C4-2B (cell line): ENCODE measurements at regions not wholly inside any gene's neighbourhood (a gene's known extent, or its start where the extent isn't known, plus 50 kb on each side); places are given as distances from the start of the nearest gene placed in this dataset.

ENCODE experiments used
- H3K27ac ChIP-seq: fragments of 450-650 bp; 2 replicates; pipeline ENCODE4 v1.5.1; 2017
- ZFX ChIP-seq: fragments of 450-650 bp; IDR thresholded peaks from 2 replicates; pipeline ENCODE4 v1.6.1; 2017
- TF ChIP-seq, protein P1 (sequence below): fragments of 450-650 bp; conservative IDR thresholded peaks from 2 replicates; pipeline ENCODE4 v1.5.1; 2017; ENCODE audit warnings: mild to moderate bottlenecking

DNA sequence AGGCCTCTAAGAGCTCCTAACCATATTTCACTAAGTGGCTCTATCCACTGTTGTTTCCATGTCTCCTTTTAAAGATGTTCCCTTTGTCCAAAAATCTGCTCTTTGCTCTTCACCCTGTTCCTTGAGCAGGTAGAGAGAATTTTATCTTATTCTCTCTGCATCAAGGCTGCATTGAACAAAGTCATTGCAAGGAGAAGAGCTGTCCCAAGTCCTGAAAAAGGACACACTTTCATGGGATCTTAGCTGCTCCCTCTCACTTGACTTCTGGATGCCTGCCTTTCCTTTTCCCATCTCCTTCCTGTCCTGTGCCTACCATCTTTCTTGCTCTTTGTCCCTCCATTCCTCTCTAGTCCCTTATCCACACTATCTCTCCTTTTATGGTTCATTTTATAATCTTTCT, 235.2 kb upstream of the THSD7B start:
- no peak overlapping the region for H3K27ac ChIP-seq
- TF ChIP-seq, protein P1, sequence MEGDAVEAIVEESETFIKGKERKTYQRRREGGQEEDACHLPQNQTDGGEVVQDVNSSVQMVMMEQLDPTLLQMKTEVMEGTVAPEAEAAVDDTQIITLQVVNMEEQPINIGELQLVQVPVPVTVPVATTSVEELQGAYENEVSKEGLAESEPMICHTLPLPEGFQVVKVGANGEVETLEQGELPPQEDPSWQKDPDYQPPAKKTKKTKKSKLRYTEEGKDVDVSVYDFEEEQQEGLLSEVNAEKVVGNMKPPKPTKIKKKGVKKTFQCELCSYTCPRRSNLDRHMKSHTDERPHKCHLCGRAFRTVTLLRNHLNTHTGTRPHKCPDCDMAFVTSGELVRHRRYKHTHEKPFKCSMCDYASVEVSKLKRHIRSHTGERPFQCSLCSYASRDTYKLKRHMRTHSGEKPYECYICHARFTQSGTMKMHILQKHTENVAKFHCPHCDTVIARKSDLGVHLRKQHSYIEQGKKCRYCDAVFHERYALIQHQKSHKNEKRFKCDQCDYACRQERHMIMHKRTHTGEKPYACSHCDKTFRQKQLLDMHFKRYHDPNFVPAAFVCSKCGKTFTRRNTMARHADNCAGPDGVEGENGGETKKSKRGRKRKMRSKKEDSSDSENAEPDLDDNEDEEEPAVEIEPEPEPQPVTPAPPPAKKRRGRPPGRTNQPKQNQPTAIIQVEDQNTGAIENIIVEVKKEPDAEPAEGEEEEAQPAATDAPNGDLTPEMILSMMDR, result no peak

DNA sequence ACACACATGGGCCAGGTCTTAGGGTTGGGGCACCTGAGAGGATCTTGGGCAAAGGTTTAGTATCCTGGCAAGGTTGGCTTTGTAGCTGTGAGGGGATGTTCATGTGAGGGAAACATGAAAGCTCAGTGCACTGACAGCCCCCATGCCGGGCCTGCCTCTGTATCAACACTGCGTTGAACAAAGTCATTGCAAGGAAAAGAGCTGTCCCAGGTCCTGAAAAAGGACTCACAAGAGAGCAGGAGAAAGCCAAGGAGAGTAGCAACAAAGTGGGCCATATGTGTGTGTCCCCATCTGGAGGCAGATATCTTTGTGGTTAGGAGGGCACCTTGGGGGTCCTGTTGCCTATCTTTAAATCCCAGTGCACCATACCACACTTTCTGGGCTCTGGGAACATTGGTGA, 237.8 kb upstream of the THSD7B start:
- TF ChIP-seq, protein P1, result no peak
- no peak for TF ChIP-seq ZFX
- H3K27ac ChIP-seq, result no peak overlapping the region

DNA sequence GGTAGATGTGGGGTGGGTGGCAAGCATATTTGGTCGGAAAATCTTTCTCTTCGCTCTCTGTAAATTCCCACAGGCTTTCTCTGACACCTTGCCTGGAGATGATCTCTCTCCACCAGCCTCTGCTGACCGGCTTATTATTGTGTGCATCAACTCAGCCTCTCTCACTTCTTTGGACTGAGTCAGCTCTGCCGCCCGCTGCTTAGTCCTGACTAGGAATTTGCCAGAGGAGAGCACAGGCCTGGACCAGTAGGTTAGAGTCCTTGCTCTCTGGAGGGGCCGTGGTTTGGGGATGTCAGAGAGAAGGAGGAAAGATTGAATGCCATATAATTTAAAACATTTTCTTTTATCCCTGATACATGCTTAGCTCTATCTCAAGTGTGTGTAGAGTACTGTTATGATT, 242.6 kb upstream of the THSD7B start:
- no peak for TF ChIP-seq ZFX
- TF ChIP-seq, protein P1, result no peak
- H3K27ac ChIP-seq, result no peak overlapping the region

DNA sequence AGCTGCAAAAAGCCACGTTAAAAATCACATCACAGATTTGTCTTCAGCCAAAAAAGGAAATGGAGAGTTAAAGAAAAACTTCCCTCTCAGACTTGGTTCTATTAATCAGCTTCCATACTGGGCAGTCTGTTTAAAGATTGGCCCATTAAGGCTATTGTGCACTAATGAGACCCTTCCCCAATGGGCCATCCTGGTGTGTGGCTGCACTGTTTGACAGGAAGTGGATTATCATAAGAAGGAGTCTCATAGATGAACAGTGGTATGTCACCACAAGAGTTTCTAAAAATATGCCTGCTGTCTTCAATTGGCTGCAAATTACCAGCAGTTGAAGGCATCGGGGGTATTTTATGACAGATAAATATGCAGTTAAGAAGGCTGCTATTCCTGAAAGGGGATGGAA, 247.6 kb upstream of the THSD7B start:
- no peak overlapping the region for H3K27ac ChIP-seq
- no peak for TF ChIP-seq ZFX
- TF ChIP-seq, protein P1, result no peak

DNA sequence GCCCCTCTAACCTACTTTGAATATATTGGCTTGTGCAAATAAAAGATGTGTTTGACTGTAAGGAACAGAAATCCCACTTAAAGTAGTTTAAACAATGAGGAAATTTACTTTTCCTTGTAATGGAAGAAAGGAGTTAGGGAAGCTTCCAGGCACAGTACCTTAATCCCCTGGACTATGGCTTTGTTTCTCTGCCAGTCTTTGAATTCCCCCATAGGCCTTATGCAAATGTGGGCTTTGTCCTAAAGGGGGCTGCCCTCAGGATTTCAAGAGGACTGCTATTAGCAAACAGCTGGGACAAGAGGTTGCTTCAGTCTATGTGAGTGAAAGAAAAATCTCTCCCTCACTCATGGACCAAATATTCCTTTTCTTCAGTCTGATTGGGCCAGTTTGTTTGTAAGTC, 255.1 kb upstream of the THSD7B start:
- no peak for TF ChIP-seq ZFX
- TF ChIP-seq, protein P1, result no peak
- no peak overlapping the region for H3K27ac ChIP-seq

DNA sequence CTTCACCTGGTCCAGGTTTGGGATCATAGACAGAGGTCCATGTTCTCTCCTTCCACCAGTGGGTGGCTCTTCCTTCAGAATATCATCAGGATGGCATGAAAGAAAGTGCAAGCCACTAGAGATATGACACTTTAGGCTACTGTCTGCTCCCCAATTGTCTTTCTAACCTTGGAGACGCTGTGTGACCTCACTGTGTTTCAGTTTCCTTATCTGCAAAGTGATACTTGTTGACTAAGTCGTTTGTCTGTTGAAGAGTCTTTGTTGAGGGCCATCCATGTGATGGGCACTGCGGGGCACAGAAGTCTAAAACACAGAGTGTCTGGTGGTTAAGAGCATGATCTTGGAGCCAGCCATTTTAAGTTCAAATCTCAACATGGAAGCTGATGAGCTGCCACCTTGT, 259.9 kb upstream of the THSD7B start:
- TF ChIP-seq ZFX, result no peak
- TF ChIP-seq, protein P1, result no peak
- no peak overlapping the region for H3K27ac ChIP-seq

DNA sequence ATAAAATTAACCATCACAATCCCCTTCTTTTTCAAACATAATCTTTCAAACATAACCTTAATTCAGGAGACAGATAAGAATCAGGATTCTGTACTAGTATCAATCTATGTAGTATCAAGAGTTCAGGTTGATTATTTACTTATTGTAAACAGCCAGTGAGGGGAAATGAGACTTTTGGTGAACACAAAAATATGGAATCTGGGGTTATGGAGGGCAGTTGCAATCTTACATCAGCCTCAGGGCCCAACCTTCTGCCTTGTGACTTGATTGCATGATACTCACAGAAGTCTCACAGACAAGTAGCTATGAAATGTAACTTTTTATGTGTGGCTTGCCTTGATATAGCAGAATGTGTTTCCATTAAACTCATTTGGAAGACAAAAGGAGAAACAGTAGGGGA, 262.7 kb upstream of the THSD7B start:
- H3K27ac ChIP-seq, result no peak overlapping the region
- TF ChIP-seq, protein P1, result no peak
- TF ChIP-seq ZFX, result no peak
